ENCODE measurements at regions not wholly inside any gene's neighbourhood (a gene's known extent, or its start where the extent isn't known, plus 50 kb on each side); places are given as distances from the start of the nearest gene placed in this dataset.

GRCh38 chr21:16020878-16021277 is 291.1 kb downstream of the USP25 start:
- DNase-seq: no peak

- DNase-seq: no peak
Measured at GRCh38 chr21:16022116-16022515, 292.3 kb downstream of the USP25 start.

- no peak for DNase-seq
Measured at GRCh38 chr21:16022921-16023320, 293.1 kb downstream of the USP25 start.

- no peak for DNase-seq
Measured at GRCh38 chr21:16028142-16028541, 298.4 kb downstream of the USP25 start.

DNA sequence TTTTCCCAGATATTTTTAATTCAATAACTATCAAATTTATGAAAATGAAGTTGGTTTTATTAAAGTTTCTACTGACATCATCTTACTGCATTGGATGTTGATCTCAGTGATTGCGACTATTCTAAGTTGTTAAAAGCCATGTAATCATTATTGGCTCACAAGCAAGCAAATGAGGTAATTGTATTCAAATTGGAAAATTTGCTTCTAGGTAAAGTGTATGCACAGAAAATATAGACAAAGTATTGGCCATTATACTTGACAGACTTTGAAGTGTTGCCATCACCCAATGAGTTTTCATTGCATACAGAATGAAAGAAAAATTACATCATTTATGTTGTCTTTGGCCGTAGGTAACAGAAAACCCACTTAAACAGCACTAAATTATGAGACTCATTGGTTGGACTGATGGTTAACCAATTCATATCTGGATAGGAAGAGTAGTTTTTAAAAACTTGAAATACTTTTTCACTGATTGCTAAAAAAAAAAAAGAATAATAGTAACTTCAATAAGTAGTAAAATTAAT is 299.2 kb downstream of the USP25 start:
- no peak for DNase-seq

DNA sequence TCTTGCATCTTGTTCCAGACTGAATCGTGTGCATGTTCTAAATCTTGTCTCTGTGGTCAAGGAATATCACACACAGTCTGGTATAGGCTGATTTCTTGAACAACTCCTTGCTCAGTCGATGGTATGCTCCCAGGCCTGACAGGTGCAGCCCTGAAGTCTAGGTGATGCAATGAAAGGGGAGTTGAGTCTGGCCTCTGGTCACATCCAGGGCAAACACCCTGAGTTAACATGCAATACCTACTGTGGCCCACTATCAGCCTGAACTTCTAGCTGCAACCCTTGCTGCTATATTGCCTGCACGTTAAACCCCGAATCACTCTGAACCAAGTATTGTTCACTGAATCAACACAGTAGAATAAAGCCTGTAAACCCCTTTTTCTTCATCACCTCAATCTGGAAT is 303.4 kb downstream of the USP25 start:
- no peak for DNase-seq

GRCh38 chr21:16034446-16035190 is 304.8 kb downstream of the USP25 start:
- no peak for DNase-seq

DNA sequence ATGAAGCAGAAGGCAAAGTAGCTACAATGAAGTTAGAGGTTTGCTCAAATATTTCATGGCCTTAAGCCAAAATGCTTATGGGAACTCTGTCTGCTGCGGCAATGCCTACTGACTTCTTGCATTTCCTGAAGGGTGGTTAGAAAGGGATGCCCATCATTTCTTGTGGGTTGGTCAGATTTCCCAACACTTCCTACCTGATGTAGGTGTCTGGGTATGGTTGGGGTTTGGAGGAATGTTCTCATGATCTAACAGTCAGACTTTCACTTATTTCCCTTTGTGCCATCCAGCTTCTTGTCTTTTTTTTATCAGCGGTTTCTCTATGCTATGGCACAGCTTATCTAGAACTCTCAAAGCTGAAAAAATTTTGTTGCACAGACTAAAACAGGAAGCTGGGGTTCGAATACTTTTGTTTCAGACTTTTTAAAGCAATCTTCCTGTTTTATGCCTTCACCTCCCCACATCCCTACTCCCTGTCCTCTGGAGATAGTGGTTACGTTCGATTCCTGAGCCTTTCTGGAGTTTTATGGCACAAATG is 307.7 kb downstream of the USP25 start:
- no peak for DNase-seq

DNA sequence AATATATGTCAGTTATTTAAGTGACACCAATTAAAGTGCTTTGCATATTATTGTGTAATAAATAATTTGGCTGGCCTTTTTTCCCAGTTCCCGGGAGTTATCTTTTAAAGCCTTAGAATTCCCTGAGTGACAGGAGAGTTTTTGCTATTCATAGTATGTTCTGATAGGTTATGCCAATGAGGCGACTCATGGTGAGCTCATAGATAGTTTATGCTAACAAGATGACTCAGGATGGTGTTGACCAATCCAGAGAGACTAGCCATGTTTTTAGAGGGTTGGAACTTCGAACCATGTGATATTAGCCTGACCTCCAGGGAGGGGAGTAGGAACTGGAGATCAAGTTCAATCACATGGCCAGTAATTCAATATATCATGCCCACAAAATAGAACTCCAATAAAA is 310.8 kb downstream of the USP25 start:
- DNase-seq: no peak

DNA sequence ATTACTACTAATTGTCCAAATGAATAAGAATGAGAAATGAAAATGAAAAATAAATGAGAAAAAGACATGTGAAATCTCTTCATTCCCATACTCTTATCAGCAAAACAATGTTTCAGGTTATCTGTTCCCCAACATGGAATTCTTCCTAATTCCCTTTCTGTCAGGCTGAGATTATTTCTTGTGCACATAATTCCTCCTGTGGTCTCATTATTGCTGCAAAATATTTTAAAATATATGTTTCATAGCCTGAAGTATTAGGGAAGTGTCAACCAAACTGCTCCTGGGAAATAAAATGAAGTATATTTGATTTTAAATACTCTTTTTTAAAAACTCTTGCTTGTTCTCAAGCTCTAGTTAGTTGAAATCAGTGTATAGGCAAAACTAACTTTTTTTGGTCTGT is 314.9 kb downstream of the USP25 start:
- no peak for DNase-seq

GRCh38 chr21:16046656-16047330 is 317.0 kb downstream of the USP25 start:
- DNase-seq: no peak

GRCh38 chr21:16047904-16048303 is 318.1 kb downstream of the USP25 start:
- DNase-seq: no peak

GRCh38 chr21:16055014-16055413 is 325.2 kb downstream of the USP25 start:
- no peak for DNase-seq

- no peak for DNase-seq
Measured at GRCh38 chr21:16058896-16059295, 329.1 kb downstream of the USP25 start.

DNA sequence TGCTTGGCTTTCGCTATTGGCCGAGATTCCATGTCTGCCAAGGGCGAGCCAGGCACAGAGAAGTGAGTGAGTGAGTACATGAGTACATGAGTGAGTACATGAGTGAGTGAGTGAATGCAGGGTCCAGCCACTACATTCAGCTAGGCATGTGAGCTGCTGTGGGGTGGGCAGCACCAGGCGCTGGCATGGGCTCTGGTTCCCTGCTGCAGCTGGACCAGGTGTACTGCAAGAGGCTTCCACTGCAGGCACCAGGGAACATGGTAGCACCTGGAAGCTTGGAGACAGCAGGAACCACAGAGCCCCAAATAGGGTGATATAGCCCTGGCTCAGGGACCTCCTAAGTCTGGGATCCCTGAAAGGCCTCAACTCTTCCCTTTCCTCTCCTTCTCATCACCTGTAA is 330.2 kb downstream of the USP25 start:
- no peak for DNase-seq

DNA sequence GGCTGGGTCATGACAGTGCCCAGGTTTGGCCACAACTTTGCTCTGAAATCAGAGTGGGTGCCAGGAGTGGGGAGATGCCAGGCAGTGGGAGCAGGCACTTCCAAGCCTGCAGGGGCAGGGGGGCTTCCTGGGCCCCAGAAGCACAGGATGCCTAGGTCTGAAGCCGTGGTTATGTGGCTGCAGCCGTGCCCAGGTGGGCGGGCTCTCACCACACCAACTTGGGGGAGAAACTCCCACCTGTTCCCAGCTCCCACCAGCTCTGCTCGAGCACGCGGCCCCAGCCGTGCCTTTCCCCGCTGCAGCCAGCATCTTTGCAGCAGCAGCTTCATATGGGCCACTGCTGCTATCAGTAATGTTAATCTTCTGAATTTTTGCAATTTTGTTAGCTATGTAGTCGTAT is 331.4 kb downstream of the USP25 start:
- DNase-seq: no peak

- no peak for DNase-seq
Measured at GRCh38 chr21:16069178-16070112, 339.7 kb downstream of the USP25 start.

GRCh38 chr21:16070207-16070651 is 340.4 kb downstream of the USP25 start:
- DNase-seq: no peak

DNA sequence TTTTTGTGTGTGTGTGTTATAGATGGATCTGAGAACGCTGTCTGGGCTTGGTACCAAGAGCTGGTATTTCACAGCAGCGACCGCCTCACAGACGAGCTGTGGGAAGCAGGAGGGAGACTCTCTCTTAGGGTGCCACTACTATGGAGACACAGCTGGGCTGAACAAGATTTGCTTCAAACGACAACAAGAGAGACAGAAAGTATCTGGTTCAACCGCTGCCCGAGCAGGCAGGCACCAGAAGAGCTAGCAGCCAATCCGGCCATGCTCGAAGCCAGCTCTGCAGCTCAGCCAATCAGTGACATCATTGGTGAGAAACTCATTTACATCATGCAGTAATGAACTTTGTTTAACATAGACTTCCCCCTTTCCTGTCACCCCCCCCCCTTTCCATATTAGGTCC is 341.3 kb downstream of the USP25 start:
- no peak for DNase-seq

- no peak for DNase-seq
Measured at GRCh38 chr21:16071761-16072160, 342.0 kb downstream of the USP25 start.

- no peak for DNase-seq
Measured at GRCh38 chr21:16072221-16072620, 342.4 kb downstream of the USP25 start.

DNA sequence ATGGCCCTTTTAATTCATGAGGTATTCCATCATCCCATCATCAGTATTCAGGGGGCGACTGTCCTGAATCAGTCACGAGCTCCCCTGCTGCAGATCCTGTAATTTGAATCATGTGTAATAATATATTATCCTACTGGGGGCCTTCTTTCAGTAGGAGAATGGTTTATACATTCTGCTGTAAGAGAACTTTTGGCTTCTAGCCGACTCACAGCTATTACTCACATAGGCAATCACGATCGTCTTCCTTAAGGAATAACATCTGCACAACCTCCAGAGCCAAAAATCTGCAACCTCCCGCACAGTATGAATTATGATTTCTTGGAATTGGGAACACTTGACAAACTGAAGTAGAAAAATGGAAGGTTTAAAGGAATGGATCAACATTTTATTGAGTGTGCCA is 343.0 kb downstream of the USP25 start:
- DNase-seq: no peak

DNA sequence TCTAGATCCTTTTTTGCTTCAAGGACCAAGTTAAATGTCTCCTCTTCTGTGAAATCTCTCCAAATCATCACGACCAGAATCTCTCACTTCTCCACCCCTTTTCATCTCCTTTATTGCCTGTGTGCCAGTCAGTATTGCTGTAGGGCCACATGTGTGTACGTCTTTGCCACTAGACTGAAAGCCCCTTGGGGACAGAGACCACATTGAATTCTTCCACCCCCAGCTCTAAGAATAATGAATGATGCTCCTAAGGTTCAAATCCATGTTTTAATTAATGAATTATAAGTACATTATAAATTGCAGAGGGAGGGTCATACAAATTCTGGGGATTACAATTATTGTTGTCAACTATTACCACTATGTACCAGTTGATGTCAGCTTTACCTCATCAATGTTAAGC is 343.8 kb downstream of the USP25 start:
- no peak for DNase-seq
